Myocyte (in vitro differentiated cells): ENCODE measurements at regions not wholly inside any gene's neighbourhood (a gene's known extent, or its start where the extent isn't known, plus 50 kb on each side); places are given as distances from the start of the nearest gene placed in this dataset.
"Not testable (repeated sequence)": the region's sequence is repeated elsewhere in the genome, so short reads cannot be mapped to it uniquely, and the experiment has no call there.

Source experiments
- DNase-seq: peaks from one replicate; pipeline ENCODE4 v3.0.0-alpha.2; 2012; ENCODE audit warnings: low read depth

DNA sequence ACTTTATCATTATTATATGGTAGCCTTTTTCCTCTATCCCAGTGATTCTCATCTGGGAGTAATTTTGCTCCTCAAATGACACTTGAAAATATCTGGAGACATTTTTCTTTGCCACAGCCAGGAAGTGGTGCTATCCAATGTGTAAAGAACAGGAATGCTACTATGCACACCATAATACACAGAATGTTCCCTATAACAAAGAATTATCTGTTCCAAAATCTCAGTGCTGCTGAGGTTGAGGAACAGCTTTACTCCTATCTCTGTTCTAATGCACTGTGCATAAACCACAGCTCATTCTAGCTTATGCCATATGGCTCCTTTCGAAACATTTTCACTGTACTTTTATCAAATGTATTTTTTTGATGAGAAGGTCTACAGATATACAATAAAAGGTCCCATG is 1231.2 kb upstream of the CELF4 start:
- no peak for DNase-seq

DNA sequence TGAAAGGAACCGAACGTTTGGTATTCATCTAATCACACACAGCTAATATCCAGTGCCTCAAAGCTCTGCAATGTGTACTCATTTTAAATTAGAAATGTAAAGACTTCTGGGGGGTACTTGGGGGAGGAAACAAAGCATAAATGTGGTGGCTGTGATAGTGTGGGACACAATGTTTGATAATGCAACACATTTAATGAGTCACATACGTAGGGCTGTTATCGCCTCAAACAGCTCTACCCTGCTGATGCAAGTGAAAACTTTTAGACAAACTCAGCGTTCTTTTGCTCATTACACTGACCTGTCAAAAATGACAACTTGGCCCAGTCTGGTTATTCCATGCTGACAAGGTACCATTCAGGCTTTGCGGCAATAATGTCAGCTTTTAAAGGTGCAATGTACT is 1227.1 kb upstream of the CELF4 start:
- DNase-seq, result no peak

DNA sequence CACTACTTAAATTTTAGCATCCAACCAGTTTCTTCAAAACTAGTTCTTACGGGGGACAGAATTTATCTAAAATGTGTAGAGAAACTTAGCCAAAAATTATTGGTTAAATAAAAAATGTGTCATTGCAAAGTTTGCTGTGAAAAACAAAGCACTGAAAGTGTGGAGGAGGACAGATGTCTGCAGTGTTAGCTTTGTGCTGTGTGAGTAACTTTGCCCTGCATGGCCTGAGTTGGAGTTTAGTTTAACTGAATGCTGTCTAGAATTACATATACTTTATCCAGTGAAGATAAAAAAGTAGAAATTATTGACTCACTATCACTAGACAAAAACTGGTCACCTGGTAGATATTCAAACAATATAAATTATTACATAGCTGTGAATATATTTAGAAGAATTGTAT is 1225.2 kb upstream of the CELF4 start:
- no peak for DNase-seq

DNA sequence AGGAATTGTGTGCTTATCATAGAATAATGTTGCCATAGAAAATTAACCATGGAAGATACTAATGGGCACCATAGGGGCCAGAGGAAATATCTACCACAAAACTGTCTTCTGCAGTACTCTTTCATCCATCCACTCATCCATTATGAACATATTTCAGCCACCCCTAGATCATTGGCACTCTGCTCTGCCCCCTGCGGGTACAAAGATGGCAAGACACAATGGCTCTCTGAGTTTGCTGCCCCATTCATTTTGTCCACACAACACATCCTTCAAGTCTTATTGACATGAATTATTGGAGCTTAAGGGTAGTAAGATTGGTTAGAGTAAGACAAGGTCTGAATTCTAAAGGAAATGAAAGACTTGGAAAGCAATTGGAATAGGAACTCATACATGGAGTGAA is 1224.7 kb upstream of the CELF4 start:
- no peak for DNase-seq

DNA sequence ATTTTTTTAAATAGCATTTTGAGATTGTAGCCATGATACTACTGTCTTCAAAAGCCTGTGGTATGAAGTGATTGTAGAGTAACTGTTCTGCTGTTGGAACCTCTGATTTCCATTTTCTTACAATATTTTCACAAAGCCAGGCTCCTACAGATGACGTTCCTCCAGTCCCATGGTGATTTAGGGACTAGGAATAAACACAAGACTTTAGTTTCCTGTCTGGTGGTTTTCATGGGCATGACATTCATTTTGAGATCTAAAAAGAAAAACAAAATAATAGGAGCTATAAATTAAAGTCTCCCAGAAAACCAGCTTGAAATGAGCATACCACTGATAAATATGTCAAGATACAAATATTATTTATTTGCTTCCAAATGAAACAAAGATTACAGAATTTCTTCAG is 1223.5 kb upstream of the CELF4 start:
- DNase-seq, result no peak

DNA sequence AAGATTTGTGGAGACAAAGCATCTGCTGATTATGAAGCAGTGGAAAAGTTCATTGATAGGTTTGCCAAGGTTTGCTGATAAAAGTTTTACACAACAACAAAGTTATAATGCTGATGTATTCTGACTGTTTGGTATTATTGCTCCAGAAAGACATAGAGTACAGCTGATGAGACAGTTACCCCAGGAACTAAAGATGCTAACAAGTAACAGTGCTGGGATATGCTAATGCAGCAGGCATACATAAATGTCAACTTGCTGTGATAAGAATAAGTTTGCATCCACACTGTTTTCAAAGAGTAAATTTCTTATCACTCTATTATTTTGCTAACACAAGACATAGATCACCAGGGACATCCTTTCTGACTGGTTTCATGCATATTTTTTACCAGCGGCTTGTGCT is 1221.3 kb upstream of the CELF4 start:
- DNase-seq, result no peak

DNA sequence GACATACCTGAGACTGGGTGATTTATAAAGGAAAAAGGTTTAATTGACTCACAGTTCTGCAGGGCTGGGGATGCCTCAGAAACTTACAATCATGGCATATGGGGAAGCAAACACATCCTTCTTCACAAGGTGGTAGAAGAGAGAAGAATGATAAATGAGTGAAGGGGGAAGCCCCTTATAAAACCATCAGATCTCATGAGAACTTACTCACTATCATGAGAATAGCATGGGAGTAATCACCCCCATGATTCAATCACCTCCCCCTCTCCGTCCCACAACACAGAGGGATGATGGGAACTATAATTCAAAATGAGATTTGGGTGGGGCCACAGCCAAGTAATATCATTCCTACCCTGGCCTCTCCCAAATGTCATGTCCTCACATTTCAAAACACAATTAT is 1206.0 kb upstream of the CELF4 start:
- DNase-seq, result not testable (repeated sequence)

DNA sequence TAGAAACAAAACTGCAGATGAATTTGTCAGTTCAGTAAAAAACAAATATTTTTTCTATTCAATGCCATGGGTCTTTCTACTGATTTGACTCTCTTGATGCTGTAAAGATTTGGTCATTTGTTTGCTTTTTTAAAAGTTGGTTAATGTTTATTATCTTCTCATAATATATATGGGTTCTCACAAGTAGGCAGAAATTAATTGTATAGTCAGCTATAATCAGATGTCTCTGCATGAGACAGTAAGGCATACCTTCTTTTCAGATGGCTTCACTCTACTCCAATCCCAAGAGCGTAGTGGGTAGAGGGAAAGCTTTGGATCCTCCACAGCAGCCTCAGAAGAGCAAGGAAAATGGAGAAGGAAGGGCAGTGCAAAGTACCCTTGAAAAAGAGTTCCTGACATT is 1202.9 kb upstream of the CELF4 start:
- DNase-seq, result no peak

DNA sequence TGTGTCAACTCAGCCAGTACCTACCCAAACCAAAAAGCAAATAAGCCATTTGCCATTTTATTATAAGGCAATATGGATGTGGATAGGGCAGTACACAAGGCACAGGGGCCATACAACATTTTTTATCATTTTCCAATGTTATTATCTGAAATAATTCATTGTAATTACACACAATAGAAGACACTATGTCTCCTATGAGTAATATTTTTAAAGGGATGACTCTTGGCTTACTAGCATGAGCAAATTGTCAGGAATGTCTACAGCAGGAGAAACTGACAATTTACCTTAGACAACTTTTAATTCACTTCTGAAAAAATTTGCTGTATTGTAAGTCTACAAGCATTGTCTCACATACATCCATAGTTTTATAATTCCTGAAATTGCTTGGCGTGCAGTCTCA is 1193.9 kb upstream of the CELF4 start:
- no peak for DNase-seq

DNA sequence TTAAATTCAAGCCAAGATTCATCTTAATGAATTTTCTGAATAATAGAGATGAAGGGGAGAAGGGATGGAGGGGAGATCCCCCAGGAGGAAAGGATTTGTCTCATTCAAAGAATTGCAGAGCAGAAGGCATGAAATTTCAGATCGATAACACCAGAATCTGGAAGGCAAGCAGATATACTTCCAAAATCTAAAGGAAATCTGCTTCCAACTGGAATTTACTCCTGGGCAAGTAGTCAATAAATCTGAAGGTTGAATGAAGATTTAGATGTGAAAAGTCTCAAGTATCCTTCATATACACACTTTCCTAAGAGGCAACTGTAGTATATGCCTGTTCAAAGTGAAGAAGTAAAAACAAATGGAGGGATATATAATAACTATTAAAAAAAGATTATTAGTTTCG is 1190.8 kb upstream of the CELF4 start:
- no peak for DNase-seq

DNA sequence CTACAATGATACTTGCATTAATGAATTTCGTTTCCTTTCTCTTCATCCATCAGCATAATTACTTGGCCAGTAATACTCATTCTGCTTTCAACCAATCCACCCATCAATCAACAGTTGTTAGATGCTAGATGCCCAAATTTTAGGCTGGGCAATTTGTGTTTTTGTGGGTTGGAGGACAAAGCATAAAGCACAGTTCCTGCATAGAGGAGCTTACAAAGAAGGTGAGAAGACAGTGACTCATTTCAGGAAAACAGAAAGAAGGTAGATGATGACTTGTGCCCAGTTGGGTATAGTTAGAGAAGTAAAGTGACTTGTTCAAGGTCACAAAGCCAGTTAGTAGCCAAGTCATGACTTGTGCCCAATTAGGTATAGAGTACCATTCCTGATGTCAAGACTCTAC is 1186.8 kb upstream of the CELF4 start:
- DNase-seq, result no peak

DNA sequence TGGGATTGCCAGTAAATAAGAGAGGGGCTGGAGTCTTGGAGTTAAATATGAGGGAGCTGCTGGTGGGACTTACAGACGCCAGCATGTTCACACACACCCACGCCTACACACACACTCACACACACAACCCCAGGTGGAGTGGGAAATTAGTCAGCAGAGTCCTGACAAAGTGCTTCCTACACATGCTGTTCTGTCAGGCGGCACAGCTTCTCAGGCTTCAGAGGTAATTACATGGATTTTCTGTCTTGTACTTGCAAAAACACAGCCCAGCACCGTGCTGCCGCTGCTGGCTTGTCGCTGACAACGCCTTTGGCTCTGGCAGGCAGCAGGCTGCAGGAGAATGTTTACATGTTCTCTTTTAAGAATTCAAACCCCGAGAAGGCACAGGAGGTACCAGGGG is 1186.3 kb upstream of the CELF4 start:
- no peak for DNase-seq

DNA sequence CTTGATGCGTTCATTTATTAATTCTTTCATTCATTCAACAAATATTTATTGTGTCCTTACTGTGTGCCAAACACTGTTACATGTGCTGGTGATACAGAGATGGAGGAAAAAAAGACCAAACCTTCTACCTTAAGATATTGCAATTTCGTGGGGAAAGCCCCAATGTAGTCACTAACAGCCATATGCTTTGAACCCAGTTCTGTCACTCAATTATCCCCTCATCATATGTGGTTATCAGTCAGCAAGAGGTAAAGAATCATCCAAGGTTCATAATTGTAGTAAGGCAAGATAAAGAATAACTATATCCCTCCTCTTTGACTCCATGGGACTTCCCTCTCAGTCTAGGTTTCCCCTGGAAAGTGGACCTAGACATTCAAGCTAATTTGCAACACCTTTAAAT is 1185.6 kb upstream of the CELF4 start:
- no peak for DNase-seq

DNA sequence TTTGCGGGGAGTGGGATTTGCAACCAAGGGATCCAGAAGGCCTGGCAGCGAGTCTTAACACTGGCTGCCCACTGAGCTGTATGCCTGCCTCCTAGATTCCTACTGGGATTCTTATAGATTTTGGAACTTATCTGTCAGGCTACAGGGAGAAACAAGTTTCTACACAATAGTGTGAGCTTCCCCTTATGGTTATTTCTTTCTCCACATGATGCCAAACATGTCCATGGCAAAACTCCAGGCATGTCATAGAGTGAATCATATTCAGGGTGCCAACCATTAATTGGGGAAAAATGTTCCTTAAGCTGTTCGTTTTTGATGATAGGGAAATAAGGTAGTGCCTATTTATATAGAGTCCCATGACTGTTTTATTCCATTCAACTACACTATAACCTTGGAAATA is 1185.2 kb upstream of the CELF4 start:
- no peak for DNase-seq

DNA sequence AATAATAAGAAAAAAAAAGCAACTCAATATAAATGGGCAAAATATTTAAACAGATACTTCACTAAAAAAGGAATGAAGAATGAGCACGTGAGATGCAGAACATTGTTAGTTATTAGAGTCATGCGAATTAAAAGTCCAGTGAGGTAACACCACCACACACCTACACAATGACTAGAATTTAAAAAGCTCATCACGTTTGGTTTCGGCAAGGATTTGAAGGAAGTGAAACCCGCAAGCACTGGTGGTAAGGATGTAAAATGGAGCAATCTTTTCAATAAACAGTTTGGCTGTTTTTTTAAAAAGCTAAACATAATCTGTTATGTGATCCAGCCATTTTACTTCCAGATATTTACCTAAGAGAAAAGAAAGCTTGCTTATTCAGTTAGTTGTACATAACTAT is 1181.6 kb upstream of the CELF4 start:
- DNase-seq, result no peak

DNA sequence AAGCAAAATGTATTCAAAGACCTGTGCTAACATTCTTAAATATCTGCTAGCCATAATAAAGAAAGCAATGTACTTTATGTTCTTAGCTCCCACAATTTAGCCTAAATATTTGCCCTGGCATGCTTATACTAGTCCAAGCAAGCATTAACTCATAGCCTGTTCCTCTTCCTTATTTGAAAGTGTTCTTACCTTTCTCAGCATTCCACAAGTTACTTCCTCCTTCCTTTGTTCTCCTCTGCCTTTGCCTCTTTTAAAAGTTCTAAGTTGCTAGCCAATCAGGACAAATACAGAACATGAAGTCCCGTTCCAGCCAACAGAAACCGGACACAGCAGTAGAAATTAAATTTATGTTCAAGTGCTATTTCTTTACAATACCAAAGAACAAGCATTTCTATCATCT is 1154.6 kb upstream of the CELF4 start:
- not testable (repeated sequence) for DNase-seq

DNA sequence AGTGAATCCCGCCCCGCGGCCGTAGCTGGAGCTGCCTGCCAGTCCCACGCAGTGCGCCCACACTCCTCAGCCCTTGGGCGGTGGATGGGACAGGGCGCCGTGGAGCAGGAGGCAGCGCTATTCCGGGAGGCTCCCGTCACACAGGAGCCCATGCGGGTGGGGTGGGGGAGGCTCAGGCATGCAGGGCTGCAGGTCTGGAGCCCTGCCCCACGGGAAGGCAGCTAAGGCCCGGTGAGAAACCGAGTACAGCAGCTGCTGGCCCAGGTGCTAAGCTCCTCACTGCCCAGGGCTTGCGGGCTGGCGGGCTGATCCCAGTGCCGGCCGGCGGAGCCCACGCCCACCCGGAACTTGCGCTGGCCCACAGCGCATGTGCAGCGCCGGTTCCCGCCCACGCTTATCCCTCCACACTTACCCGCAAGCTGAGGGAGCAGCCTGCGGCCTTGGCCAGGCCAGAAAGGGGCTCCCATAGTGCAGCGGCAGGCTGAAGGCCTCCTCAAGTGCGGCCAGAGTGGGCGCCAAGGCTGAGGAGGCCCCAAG is 1152.8 kb upstream of the CELF4 start:
- DNase-seq, result no peak

DNA sequence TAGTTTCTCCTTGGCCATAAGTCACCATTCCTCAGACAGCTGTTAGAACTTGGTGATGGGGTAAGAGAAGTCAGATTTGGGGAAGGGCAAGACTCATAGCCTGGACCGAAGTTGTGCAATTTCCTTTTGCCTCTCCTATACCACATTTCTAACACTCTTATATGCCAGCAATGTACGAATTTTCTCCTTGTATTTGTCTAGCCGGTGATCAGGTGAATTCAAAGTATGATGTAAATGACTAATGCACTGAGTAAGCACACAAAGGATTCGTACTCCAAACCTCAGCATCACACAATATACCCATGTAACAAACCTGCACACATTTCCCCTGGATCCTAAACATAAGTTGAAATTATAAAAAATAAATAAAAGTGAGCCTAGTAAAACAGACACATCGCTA is 1143.5 kb upstream of the CELF4 start:
- no peak for DNase-seq

DNA sequence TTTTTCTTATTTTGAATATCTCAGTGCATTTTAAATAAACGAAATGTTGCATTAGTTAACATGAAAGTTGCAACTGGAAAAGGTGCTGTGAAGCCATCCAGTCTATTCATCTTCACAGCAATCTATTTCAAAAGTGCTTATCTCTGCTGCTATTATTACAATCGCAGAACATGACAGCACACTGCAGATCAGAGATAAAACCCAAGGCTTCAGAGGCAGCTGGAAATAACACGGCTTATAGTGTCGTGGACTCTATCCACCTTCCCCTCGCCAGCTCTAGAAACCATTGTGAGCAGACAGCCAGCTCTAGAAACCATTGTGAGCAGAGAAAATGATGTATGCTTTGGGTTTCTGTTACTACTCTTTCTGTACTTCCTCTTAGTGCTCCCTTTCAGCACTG is 1140.8 kb upstream of the CELF4 start:
- no peak for DNase-seq

DNA sequence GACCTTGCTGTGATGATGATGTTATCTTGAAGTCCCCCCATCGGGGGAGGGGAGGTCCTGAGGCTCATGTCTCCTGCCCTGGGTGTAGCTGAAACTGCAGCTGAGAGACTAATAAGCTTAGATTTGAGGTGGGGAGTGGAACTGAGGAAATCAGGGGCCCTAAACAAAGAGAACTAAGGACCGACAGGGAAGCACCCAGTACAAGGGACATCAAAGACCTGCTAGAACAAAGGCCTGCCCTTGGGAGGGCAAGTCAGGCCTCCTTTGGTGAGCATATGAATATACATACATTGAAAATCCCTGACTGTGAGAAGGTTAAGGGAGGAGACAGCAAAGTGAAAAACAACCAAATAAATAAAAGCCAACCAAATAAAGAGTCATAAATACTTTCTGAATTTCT is 1132.5 kb upstream of the CELF4 start:
- no peak for DNase-seq

DNA sequence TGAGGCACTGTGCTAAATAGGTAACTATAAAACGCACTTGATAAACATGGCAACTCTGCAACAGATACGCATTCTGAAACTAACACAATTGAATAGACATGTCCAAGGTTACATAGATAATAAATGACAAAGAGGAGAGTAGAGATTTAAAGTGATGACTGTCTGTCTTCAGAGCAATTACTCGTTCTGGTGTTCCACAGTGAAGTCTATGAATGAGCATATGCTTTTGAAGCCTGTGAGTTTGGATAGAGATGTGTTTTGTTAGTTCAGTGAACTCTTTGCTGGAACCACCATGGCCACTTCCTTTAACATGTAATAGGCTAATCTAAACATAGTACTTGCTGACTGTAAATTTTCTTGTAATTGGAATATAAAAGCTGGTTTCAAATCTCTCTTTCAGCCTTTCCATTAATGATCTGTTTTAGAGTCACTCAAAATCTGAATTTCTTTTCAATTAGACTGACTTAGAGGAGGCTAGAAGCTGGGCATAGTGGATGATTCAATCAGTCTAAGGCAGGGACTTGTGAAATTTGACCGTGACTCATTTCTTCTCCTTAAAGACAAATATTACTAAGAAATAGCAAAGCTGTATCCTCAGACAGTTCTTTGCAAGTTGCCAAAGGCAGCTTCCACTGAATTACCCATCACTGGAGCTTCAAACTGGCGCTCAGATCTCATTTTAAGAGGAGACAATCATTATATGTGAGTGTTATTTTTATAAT is 1130.1 kb upstream of the CELF4 start:
- DNase-seq, result no peak

DNA sequence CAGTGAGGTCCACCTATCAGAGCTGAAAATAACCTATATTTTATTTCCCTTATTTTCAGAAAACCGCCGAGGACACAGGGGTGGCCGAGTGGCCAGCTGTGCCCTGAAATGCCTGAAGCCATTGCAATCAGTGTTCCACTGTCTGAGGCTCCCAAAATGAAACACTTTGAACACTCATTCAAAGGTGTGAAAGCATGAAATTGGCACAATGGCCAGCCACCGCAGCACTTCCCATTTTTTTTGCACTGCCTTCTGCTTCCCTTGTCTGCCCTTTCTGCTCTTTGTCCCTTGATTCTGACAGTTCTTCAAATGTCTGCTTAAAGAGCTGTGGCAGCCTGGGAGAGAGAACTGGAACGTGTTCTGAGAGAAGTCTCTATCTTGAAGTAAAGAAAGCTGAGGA is 1127.5 kb upstream of the CELF4 start:
- DNase-seq, result no peak

DNA sequence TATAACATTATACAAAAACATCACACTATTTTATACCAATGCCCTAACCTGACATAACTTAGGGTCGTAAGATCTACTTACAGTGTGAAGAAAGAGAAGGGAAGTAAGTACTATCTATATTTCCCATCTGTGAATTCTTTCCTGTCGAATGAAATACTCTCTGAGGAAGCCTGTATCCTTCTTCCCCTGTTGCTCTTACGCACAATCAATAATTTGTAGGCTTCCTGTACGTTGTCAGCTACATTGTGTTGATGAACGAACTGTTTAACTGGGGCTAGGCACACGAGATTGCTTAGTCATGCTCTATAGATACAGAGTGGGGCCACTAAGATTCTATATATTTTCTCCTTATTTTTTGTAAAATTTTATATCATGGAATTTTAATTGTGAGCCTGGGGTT is 1125.0 kb upstream of the CELF4 start:
- no peak for DNase-seq

DNA sequence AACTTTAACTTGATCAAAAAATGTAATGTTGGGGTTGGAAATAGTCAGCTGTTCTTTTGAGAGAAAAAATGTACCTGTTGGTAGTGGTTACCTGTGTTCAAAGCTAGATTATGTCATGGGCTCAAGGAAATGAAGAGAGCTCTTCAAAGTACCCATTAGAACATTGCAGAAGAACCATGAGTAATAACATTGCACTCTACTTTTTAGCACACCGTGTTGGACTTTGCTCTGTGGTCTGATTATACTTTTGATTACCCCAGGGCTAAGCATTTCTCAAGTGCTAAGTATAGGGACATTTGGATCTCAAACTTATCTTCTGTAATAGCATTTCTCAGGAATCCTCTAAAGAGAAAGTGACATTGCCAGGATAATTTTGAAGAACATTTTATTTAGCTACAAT is 1122.8 kb upstream of the CELF4 start:
- no peak for DNase-seq
